ENCODE measurements at regions not wholly inside any gene's neighbourhood (a gene's known extent, or its start where the extent isn't known, plus 50 kb on each side); places are given as distances from the start of the nearest gene placed in this dataset.

DNA sequence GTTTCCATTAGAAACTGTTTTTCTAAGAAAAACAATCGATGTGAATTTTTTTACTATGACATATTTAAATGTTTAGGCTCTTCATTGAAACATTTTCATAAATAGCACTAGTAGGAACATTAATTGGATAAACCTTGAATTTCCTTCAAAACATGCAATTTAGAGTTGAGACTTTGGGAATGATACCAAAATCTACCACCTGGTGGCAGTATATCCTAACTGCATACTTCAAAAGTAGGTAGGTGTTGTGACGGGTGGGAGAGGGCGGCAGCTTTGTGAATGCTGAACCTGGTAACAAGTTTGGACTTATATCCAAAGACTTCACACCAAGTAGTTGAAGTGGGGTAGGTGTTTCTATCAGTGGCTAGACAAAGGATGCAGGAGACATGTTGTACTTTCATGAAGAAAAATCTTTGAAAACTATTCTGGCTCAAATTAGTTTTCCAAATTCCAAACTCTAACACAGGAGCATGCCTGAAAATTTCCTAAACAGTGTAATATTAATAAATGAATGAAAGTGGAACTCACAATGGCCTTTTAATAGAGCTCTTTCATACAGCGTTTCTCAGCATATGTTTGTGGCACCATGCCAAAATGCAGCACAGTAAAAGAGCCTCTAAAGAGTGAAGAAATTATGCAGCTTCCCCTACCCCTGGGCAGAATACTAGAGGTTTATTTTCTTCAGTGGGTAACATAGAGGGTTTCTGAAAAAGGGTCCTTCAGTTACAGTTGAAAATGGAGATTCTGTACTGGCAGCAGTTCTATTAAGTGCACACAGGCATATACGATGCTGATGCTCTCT is 201.0 kb upstream of the TPK1 start:
- H3K4me3 ChIP-seq (ENCODE audit: low read depth, low read length), result no peak overlapping the region
- TF ChIP-seq CTCF (IDR thresholded peaks at IDR 0.05; ENCODE audit: control insufficient read depth, extremely low read depth, insufficient read depth), result peak; percentile 72
- peak; percentile 15 for DNase-seq (ENCODE audit: low read depth)

DNA sequence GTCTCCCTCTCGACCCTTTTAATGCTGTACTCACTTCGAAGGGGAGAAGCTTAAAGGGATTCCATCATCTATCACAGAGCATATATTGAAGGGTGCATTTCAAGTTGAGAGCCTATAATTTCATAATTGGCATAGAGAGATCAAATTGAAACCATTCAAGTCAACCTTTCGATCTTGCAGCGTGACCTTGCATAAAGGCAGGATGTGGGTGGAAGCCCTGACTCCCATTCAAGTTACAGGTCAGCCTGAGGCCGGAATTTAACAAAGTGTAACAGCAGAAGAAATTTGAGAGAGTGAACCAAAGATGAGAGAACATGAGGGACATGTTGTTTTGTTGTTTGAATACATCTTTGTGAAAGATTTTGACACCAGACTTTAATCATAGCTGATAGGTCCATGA is 195.3 kb upstream of the TPK1 start:
- no peak for TF ChIP-seq CTCF (IDR thresholded peaks at IDR 0.05; ENCODE audit: control insufficient read depth, extremely low read depth, insufficient read depth)
- no peak for DNase-seq (ENCODE audit: low read depth)

GRCh38 chr7:145030754-145031153 is 194.9 kb upstream of the TPK1 start:
- no peak for DNase-seq (ENCODE audit: low read depth)
- no peak overlapping the region for H3K4me3 ChIP-seq (ENCODE audit: low read depth, low read length)
- TF ChIP-seq CTCF (IDR thresholded peaks at IDR 0.05; ENCODE audit: control insufficient read depth, extremely low read depth, insufficient read depth), result no peak

More for the DNA sequence above, 195.3 kb upstream of the TPK1 start:
- no peak overlapping the region for H3K4me3 ChIP-seq (ENCODE audit: low read depth, low read length)

GRCh38 chr7:145020454-145020853 is 184.6 kb upstream of the TPK1 start:
- TF ChIP-seq CTCF (IDR thresholded peaks at IDR 0.05; ENCODE audit: control insufficient read depth, extremely low read depth, insufficient read depth), result no peak
- no peak for DNase-seq (ENCODE audit: low read depth)

DNA sequence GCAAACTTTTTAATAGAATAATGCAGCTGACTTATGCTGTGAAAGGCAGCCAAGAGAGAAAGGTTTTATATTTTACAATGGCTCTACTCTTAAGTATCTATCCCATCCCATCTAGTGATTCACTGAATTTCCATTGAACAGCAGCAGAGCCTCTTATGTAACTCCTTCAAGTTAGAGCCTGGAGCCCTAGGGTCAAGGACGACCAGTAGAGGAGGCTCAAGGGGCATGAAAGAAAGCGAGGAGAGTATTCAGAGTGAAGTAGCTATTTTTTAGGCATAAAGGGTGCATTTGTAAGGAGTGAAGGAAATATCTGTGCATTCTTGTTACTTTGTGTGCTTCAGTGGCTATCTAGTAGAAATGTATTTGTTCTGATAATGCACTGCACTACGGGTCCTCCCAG is 180.2 kb upstream of the TPK1 start:
- DNase-seq (ENCODE audit: low read depth), result no peak
- peak; percentile 21 for TF ChIP-seq CTCF (IDR thresholded peaks at IDR 0.05; ENCODE audit: control insufficient read depth, extremely low read depth, insufficient read depth)
- no peak overlapping the region for H3K4me3 ChIP-seq (ENCODE audit: low read depth, low read length)

More at GRCh38 chr7:145020454-145020853, 184.6 kb upstream of the TPK1 start:
- no peak overlapping the region for H3K4me3 ChIP-seq (ENCODE audit: low read depth, low read length)

DNA sequence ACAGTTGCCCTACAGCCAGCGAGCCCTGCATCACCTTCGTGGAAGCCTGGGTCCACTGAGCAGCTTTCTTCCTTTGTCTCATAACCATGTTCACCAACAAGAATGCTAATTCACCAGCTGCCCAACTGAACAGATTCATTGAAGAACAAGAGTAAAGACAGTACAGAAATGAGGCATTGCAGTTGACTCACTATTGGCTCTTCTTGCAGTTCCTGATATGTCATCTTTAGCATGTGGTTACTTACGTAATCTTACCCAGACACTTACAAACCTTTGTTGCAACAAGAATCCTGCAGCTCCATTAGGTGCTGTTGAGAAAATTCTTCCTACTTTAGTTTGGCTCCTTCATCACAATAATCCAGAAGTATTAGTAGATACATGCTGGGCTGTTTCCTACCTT is 174.0 kb upstream of the TPK1 start:
- no peak for TF ChIP-seq CTCF (IDR thresholded peaks at IDR 0.05; ENCODE audit: control insufficient read depth, extremely low read depth, insufficient read depth)
- DNase-seq (ENCODE audit: low read depth), result no peak
- no peak overlapping the region for H3K4me3 ChIP-seq (ENCODE audit: low read depth, low read length)

GRCh38 chr7:145005601-145006000 is 169.7 kb upstream of the TPK1 start:
- no peak for TF ChIP-seq CTCF (IDR thresholded peaks at IDR 0.05; ENCODE audit: control insufficient read depth, extremely low read depth, insufficient read depth)
- H3K4me3 ChIP-seq (ENCODE audit: low read depth, low read length), result no peak overlapping the region
- DNase-seq (ENCODE audit: low read depth), result no peak
